Heart left ventricle (tissue), 16 donors: ENCODE measurements at regions not wholly inside any gene's neighbourhood (a gene's known extent, or its start where the extent isn't known, plus 50 kb on each side); places are given as distances from the start of the nearest gene placed in this dataset.

ENCODE experiments used
- ATAC-seq, 4 donors: fragments of 200-7000 bp; cut with Tn5 transposase; one replicate each; pipeline ENCODE4 v1.9.1; 2020 to 2022; ENCODE audit warnings: moderate library complexity in 4 of 4, mild to moderate bottlenecking in 3 of 4, moderate number of reproducible peaks in 1 of 4
- DNase-seq, 5 donors: peaks; one replicate each; pipeline ENCODE4 v3.0.0-alpha.2; 2020
- H3K27ac ChIP-seq, 12 donors: fragments of 200-600 bp; sonication (generic) in 4 of 12; one replicate each; pipeline versions ENCODE4 v1.5.0 to v1.8.0; 2016 to 2022; ENCODE audit warnings: mild to moderate bottlenecking in 2 of 12
- H3K27me3 ChIP-seq, 9 donors: fragments of 200-600 bp; sonication (generic) in 2 of 9; one replicate each; pipeline versions ENCODE4 v1.5.1 to v1.8.0; 2016 to 2022; ENCODE audit warnings: mild to moderate bottlenecking in 3 of 9
- H3K36me3 ChIP-seq, 9 donors: fragments of 200-600 bp; sonication (generic) in 2 of 9; one replicate each; pipeline versions ENCODE4 v1.5.0 to v1.8.0; 2018 to 2022; ENCODE audit warnings: mild to moderate bottlenecking in 2 of 9
- H3K4me1 ChIP-seq, 12 donors: fragments of 200-600 bp; sonication (generic) in 4 of 12; one replicate each; pipeline versions ENCODE4 v1.5.0 to v1.8.0; 2016 to 2022; ENCODE audit warnings: mild to moderate bottlenecking in 3 of 12
- H3K4me3 ChIP-seq, 12 donors: fragments of 200-600 bp; sonication (generic) in 4 of 12; one replicate each; pipeline versions ENCODE4 v1.5.0 to v1.8.0; 2017 to 2022; ENCODE audit warnings: mild to moderate bottlenecking in 9 of 12, moderate library complexity in 4 of 12
- H3K9me3 ChIP-seq, 12 donors: fragments of 200-600 bp; sonication (generic) in 4 of 12; one replicate each; pipeline versions ENCODE4 v1.5.0 to v1.8.0; 2016 to 2022; ENCODE audit warnings: mild to moderate bottlenecking in 1 of 12
- CTCF ChIP-seq, 12 donors: fragments of 200-600 bp; sonication (generic) in 4 of 12; IDR thresholded peaks; one replicate each; pipeline versions ENCODE4 v1.5.0 to v1.8.0; 2018 to 2022; ENCODE audit warnings: antibody characterized with exemption in 12 of 12, mild to moderate bottlenecking in 5 of 12
- POLR2A ChIP-seq, 2 donors: fragments of 450-650 bp; IDR thresholded peaks; one replicate each; pipeline ENCODE4 v1.6.1; 2017; ENCODE audit warnings: antibody characterized with exemption in 2 of 2, mild to moderate bottlenecking in 2 of 2, moderate library complexity in 2 of 2
- WGBS, 4 donors: extraction: QIAGEN DNeasy Blood & Tissue Kit in 2 of 4; methylation state at CpG; one replicate each; pipeline versions ENCODE4 v1.1.5 to v1.1.7; 2013 to 2018; 5-methylcytosine and 5-hydroxymethylcytosine counted together
- intact Hi-C, 10 donors: fragments of 100-400 bp; cut with DNase I; formaldehyde crosslinking; loops; one replicate each; pipeline versions ENCODE4 v1.11.1 to v1.14.2; 2022
- donor health status: ischemic (EF 13 %, LVEDD 7.1; RV severe dilation, severe dysfunction).
- donor health status: healthy with polysubstance abuse.
- donor health status: DM: no; HTN: yes; CAD: no.
- donor health status: DM: no; HTN: no; CAD: no.
- donor health status: ischemic (EF 25% LVEDD 6.9; RV normal size, moderate dysfunction).
- donor health status: ischemic (EF 25% LVEDD 5.7; RV mildly dilated, moderate dysfunction).
- donor health status: healthy.
- donor health status: DM: yes; HTN: yes; CAD: no.
- donor health status: ischemic (EF 35%, LVEDD 5.7; RV mildly dilated, moderate dysfunction).
- donor health status: nonischemic (EF 11% LVEDD 7.7; RV severe dilation, severe dysfunction).
- donor health status: DM: yes; HTN: yes; CAD: no.
- donor health status: PGD.
- donor health status: ischemic (EF 29% LVEDD 5.4; RV normal size, mild dysfunction).
- donor health status: nonischemic (EF 23%, LVEDD 6.1; RV moderate dilation, normal function).

GRCh38 chr14:98925354-98926040 is 346.5 kb downstream of the BCL11B start:
- H3K4me1 ChIP-seq: no peaks in the 10 kb centered on the region
- peaks cover 0 to 3% (median 0%) of the 10 kb centered on the region in 9 donors for H3K27me3 ChIP-seq
- intact Hi-C loops: no loop called here
- no peak overlapping the region for H3K4me3 ChIP-seq
- no peak for DNase-seq
- no peak overlapping the region for H3K27ac ChIP-seq
- ATAC-seq: no peak
- no peaks in the 10 kb centered on the region for H3K36me3 ChIP-seq
- whole genome bisulfite sequencing, 4 donors: 87 to 93% (median 89%) methylated on average over 7 of the region's 7 CpGs
- no peak for TF ChIP-seq CTCF (IDR thresholded peaks at IDR 0.05)
- no peak for TF ChIP-seq POLR2A (IDR thresholded peaks at IDR 0.05)
- no peaks in the 10 kb centered on the region for H3K9me3 ChIP-seq

- DNase-seq (no peak), ATAC-seq (no peak)
- Histone ChIP-seq H3K4me1 (no peaks in the 10 kb centered on the region), H3K9me3 (no peaks in the 10 kb centered on the region), H3K4me3 (no peak overlapping the region), H3K27ac (no peak overlapping the region), H3K27me3 (peaks cover 0 to 3% (median 0%) of the 10 kb centered on the region in 9 donors), H3K36me3 (no peaks in the 10 kb centered on the region)
- intact Hi-C loops: no loop called here
- TF ChIP-seq POLR2A (IDR thresholded peaks at IDR 0.05) (no peak), CTCF (IDR thresholded peaks at IDR 0.05) (no peak)
- WGBS, 4 donors: 68 to 78% (median 74%) methylated on average over 7 to 11 of the region's 11 CpGs
Measured at GRCh38 chr14:98926146-98926545, 345.9 kb downstream of the BCL11B start.

GRCh38 chr14:98926801-98927200 is 345.2 kb downstream of the BCL11B start:
- DNase-seq (no peak), ATAC-seq (no peak)
- 52 to 62% (median 55%) methylated on average over 4 of the region's 4 CpGs for WGBS, 4 donors
- intact Hi-C loops: no loop called here
- no peaks in the 10 kb centered on the region for H3K9me3 ChIP-seq
- no peak for TF ChIP-seq POLR2A (IDR thresholded peaks at IDR 0.05)
- TF ChIP-seq CTCF (IDR thresholded peaks at IDR 0.05): no peak
- H3K36me3 ChIP-seq: no peaks in the 10 kb centered on the region
- H3K27ac ChIP-seq: no peak overlapping the region
- peaks cover 0 to 3% (median 0%) of the 10 kb centered on the region in 9 donors for H3K27me3 ChIP-seq
- H3K4me3 ChIP-seq: no peak overlapping the region
- H3K4me1 ChIP-seq: no peaks in the 10 kb centered on the region

- Histone ChIP-seq H3K4me1 (no peaks in the 10 kb centered on the region), H3K9me3 (no peaks in the 10 kb centered on the region), H3K27me3 (peaks cover 0 to 3% (median 0%) of the 10 kb centered on the region in 9 donors), H3K36me3 (no peaks in the 10 kb centered on the region), H3K27ac (no peak overlapping the region), H3K4me3 (no peak overlapping the region)
- WGBS, 4 donors: 82 to 87% (median 84%) methylated on average over 9 of the region's 9 CpGs
- intact Hi-C loops: no loop called here
- TF ChIP-seq CTCF (IDR thresholded peaks at IDR 0.05) (no peak), POLR2A (IDR thresholded peaks at IDR 0.05) (no peak)
- DNase-seq (no peak), ATAC-seq (no peak)
Measured at GRCh38 chr14:98927986-98928385, 344.0 kb downstream of the BCL11B start.
